B cell (primary cell): ENCODE measurements at regions not wholly inside any gene's neighbourhood (a gene's known extent, or its start where the extent isn't known, plus 50 kb on each side); places are given as distances from the start of the nearest gene placed in this dataset.

Experiments used
- ATAC-seq: fragments of 200-7000 bp; cut with Tn5 transposase; one replicate; pipeline ENCODE4 v1.10.0; 2021; ENCODE audit warnings: low read depth, mild to moderate bottlenecking, moderate number of reproducible peaks, moderate library complexity
- CTCF ChIA-PET: fragments of 350-600 bp; sonication (Branson Sonifier 250); formaldehyde crosslinking; loops from one replicate; lab custom pipeline; 2021; ENCODE audit warnings: antibody characterized with exemption, inconsistent platforms; lab: Charles Lee
- POLR2A ChIA-PET: fragments of 350-600 bp; sonication (Branson Sonifier 250); formaldehyde crosslinking; loops from one replicate; lab custom pipeline; 2021; ENCODE audit warnings: antibody characterized with exemption; lab: Charles Lee
- DNase-seq: peaks from one replicate; pipeline ENCODE4 v3.0.0; 2013
- H2AFZ ChIP-seq: 2 replicates; pipeline ENCODE4 v1.6.1; 2012; ENCODE audit warnings: mild to moderate bottlenecking, low read depth, low read length; ENCODE audit not compliant: insufficient read depth, poor library complexity, severe bottlenecking
- H3K27ac ChIP-seq, 2 donors: 1 replicate in 1 of 2; 2 replicates in 1 of 2; pipeline ENCODE4 v1.5.1; 2012 to 2013; ENCODE audit warnings: low read length in 2 of 2, mild to moderate bottlenecking in 2 of 2, moderate library complexity in 1 of 2
- H3K27me3 ChIP-seq, 4 experiments: fragments of 200-600 bp in 1 of 4; sonication (generic) in 1 of 4; replicated peaks in 1 of 4; 1 replicate in 2 of 4; 2 replicates in 2 of 4; pipeline versions ENCODE4 v1.6.1 to v1.7.0; 2013 to 2016; ENCODE audit warnings: low read length in 3 of 4, mild to moderate bottlenecking in 2 of 4, mixed read lengths in 1 of 4, moderate library complexity in 1 of 4; ENCODE audit not compliant: insufficient read depth in 4 of 4, control insufficient read depth in 3 of 4; ENCODE audit errors: control extremely low read depth in 1 of 4
- H3K36me3 ChIP-seq, 2 experiments: replicated peaks in 1 of 2; 1 replicate in 1 of 2; 2 replicates in 1 of 2; pipeline versions ENCODE4 v1.6.1 to v1.7.1; 2013; ENCODE audit warnings: low read length in 1 of 2; ENCODE audit not compliant: insufficient read depth in 2 of 2, control insufficient read depth in 1 of 2; ENCODE audit errors: control extremely low read depth in 1 of 2, extremely low read depth in 1 of 2
- H3K4me1 ChIP-seq, 2 donors: fragments of 200-600 bp in 1 of 2; sonication (generic) in 1 of 2; 1 replicate in 1 of 2; 2 replicates in 1 of 2; pipeline versions ENCODE4 v1.5.1 to v1.6.1; 2013 to 2017; ENCODE audit warnings: low read length in 2 of 2; ENCODE audit not compliant: control insufficient read depth in 2 of 2, insufficient read depth in 2 of 2
- H3K4me2 ChIP-seq: replicated peaks from 2 replicates; pipeline ENCODE3; 2012; ENCODE audit warnings: mild to moderate bottlenecking, low read depth, low read length; ENCODE audit not compliant: poor library complexity, severe bottlenecking
- H3K4me3 ChIP-seq, 5 experiments: fragments of 200-600 bp in 1 of 5; sonication (generic) in 1 of 5; 1 replicate in 3 of 5; 2 replicates in 2 of 5; pipeline versions ENCODE4 v1.5.1 to v1.7.0; 2011 to 2016; ENCODE audit warnings: low read length in 4 of 5, mild to moderate bottlenecking in 4 of 5, low read depth in 2 of 5, control low read depth in 1 of 5, moderate library complexity in 1 of 5; ENCODE audit not compliant: insufficient read depth in 1 of 5; ENCODE audit errors: control extremely low read depth in 1 of 5, extremely low read depth in 1 of 5
- H3K79me2 ChIP-seq: fragments of 200-600 bp; sonication (generic); one replicate; pipeline ENCODE4 v1.6.0; 2016; ENCODE audit warnings: low read length; ENCODE audit not compliant: control insufficient read depth, insufficient read depth
- H3K9ac ChIP-seq: fragments of 200-600 bp; sonication (generic); 2 replicates; pipeline ENCODE4 v1.6.1; 2017; ENCODE audit warnings: mild to moderate bottlenecking, low read length, moderate library complexity
- H3K9me3 ChIP-seq, 3 donors: one replicate each; pipeline versions ENCODE4 v1.6.1 to v1.7.1; 2013; ENCODE audit warnings: low read length in 2 of 3; ENCODE audit not compliant: control insufficient read depth in 2 of 3, insufficient read depth in 1 of 3; ENCODE audit errors: control extremely low read depth in 1 of 3
- H4K20me1 ChIP-seq: 2 replicates; pipeline ENCODE4 v1.6.0; 2012; ENCODE audit warnings: mild to moderate bottlenecking, low read length; ENCODE audit not compliant: insufficient read depth, control insufficient read depth, poor library complexity, severe bottlenecking
- H3K27ac Mint-ChIP-seq: one replicate; pipeline ENCODE4 v1.8.0; 2021; ENCODE audit warnings: mixed read lengths
- H3K27me3 Mint-ChIP-seq: one replicate; pipeline ENCODE4 v1.8.0; 2021; ENCODE audit warnings: mixed read lengths
- H3K4me1 Mint-ChIP-seq: one replicate; pipeline ENCODE4 v1.8.0; 2021; ENCODE audit warnings: mixed read lengths
- H3K4me3 Mint-ChIP-seq: one replicate; pipeline ENCODE4 v1.8.0; 2021; ENCODE audit warnings: mixed read lengths
- H3K9me3 Mint-ChIP-seq: one replicate; pipeline ENCODE4 v1.8.0; 2022; ENCODE audit warnings: mixed read lengths; ENCODE audit not compliant: insufficient read depth
- CTCF ChIP-seq: fragments of 200-600 bp; IDR thresholded peaks from one replicate; pipeline ENCODE4 v1.8.0; 2022; ENCODE audit warnings: antibody characterized with exemption, mild to moderate bottlenecking
- EZH2 ChIP-seq: IDR thresholded peaks from 2 replicates; pipeline ENCODE4 v1.6.1; 2012; ENCODE audit warnings: borderline replicate concordance, low read depth, mild to moderate bottlenecking, moderate library complexity, low read length; ENCODE audit not compliant: insufficient read depth, poor library complexity, severe bottlenecking
- WGBS: methylation state at CpG from one replicate; pipeline ENCODE4 v1.1.5; 2013; ENCODE audit warnings: missing lambda C conversion rate; ENCODE audit not compliant: insufficient coverage; 5-methylcytosine and 5-hydroxymethylcytosine counted together
- intact Hi-C: fragments of 100-400 bp; cut with micrococcal nuclease; formaldehyde crosslinking; loops from one replicate; pipeline ENCODE4 v1.10.0; 2022

GRCh38 chrX:4484266-4484665, 770.8 kb upstream of the PRKX start:
- CTCF ChIA-PET, result no interaction called here

DNA sequence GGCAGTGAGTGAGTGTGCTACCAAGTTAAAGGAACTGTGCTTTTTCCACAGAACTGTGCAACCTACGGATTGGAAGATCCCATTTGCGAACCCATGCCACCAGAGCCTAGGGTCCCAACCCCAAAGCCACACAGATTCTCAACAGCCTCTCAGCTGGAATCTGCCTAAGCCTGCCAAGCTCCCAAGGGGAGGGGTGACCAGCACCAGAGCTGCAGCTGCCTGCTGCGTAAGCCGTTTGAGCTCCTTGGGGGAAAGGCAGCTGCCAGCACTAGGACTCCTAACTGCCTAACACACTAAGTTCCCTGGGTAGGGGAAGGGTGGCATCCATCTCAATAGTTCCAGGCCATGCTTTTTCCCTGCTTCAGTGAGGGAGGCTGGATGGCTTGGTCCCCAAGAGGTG, 738.1 kb upstream of the PRKX start:
- Histone ChIP-seq H4K20me1 (no peaks in the 10 kb centered on the region), H3K4me1 (no peaks in the 10 kb centered on the region), H3K9me3 (peaks cover 0 to 5% (median 0%) of the 10 kb centered on the region in 3 donors), H3K36me3 (no peaks in the 10 kb centered on the region), H3K4me2 (no peak overlapping the region), H3K79me2 (no peaks in the 10 kb centered on the region), H3K9ac (no peak overlapping the region), H3K4me3 (no peak overlapping the region), H3K27me3 (no peaks in the 10 kb centered on the region), H3K27ac (no peak overlapping the region), H2AFZ (no peak overlapping the region)
- TF ChIP-seq CTCF, result no peak
- no peak for TF ChIP-seq EZH2
- intact Hi-C loops, result no loop called here
- Mint-ChIP-seq H3K27ac (no peak overlapping the region), H3K9me3 (peaks cover 5% of the 10 kb centered on the region), H3K4me3 (no peak overlapping the region), H3K27me3 (no peaks in the 10 kb centered on the region), H3K4me1 (no peaks in the 10 kb centered on the region)
- ATAC-seq (no peak), DNase-seq (no peak)
- WGBS, result 100% methylated on average over 1 of the region's 4 CpGs
- POLR2A ChIA-PET, result no interaction called here
- CTCF ChIA-PET, result no interaction called here

More at GRCh38 chrX:4484266-4484665, 770.8 kb upstream of the PRKX start:
- Mint-ChIP-seq H3K27ac (no peak overlapping the region), H3K4me3 (no peak overlapping the region), H3K4me1 (no peaks in the 10 kb centered on the region), H3K27me3 (no peaks in the 10 kb centered on the region), H3K9me3 (peaks cover 3% of the 10 kb centered on the region)
- DNase-seq, result no peak
- intact Hi-C loops, result no loop called here
- Histone ChIP-seq H3K79me2 (no peaks in the 10 kb centered on the region), H3K9ac (no peak overlapping the region), H3K27me3 (no peaks in the 10 kb centered on the region), H3K27ac (no peak overlapping the region), H3K4me2 (no peak overlapping the region), H3K9me3 (no peaks in the 10 kb centered on the region), H2AFZ (no peak overlapping the region), H3K4me1 (no peaks in the 10 kb centered on the region), H3K4me3 (no peak overlapping the region), H3K36me3 (no peaks in the 10 kb centered on the region), H4K20me1 (no peaks in the 10 kb centered on the region)
- no peak for TF ChIP-seq CTCF
- TF ChIP-seq EZH2, result no peak
- WGBS, result 100% methylated on average over 1 of the region's 5 CpGs
- POLR2A ChIA-PET, result no interaction called here
- no peak for ATAC-seq
